H7 (cell line): ENCODE measurements at regions not wholly inside any gene's neighbourhood (a gene's known extent, or its start where the extent isn't known, plus 50 kb on each side); places are given as distances from the start of the nearest gene placed in this dataset.
A peak's percentile ranks its signal among the peaks of the same experiment; 100 is the strongest.

Experiments used
- DNase-seq: peaks from one replicate; pipeline ENCODE4 v3.0.0; 2012
- H3K27me3 ChIP-seq: 2 replicates; pipeline ENCODE4 v1.6.0; 2011; ENCODE audit warnings: mild to moderate bottlenecking, low read length; ENCODE audit not compliant: control insufficient read depth, insufficient read depth
- H3K36me3 ChIP-seq: replicated peaks from 2 replicates; pipeline ENCODE4 v1.5.1; 2011; ENCODE audit warnings: low read length; ENCODE audit not compliant: control insufficient read depth, insufficient read depth
- H3K4me3 ChIP-seq: 2 replicates; pipeline ENCODE4 v1.5.1; 2011; ENCODE audit warnings: low read depth, mild to moderate bottlenecking, control low read depth, low read length, moderate library complexity; ENCODE audit not compliant: insufficient read depth

DNA sequence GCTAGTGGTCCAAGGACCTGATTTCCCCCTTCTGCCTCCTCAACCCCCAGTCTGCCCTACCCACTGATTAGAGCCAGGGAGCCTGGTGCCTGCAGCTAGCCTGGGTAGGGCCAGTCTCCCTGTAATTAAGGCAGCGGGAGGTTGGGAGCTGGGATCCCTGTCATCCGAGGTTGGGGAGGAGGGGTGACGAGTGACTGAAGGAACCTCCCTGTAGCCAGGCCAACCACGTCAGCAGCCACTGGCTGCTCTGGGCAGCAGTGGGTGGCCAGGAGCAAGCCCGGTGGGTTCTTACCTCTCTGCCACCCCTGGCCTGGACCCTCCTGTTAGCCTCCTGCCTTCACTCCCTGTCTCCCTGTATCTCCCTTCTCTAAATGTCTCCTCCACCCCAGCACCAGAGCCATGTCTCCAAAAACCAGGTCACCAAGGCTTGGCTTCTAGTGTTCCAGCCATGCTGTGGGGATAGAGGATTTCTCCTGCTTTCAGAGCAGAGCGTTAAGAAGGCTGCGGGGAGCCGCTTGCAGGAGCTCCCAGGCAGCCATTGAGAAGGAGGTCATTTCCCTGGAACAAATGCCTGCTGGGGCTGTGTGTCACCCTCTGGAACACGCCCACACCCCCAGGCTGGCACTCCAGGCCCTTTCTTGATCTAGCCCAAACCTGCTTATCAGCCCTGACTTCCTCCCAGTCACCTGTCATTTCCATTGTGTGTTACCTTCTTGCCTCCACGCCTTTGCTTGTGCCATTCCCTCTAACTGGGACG is 65.0 kb upstream of the GGTA1 start:
- Histone ChIP-seq H3K27me3 (no peaks in the 10 kb centered on the region), H3K36me3 (no peaks in the 10 kb centered on the region), H3K4me3 (no peak overlapping the region)
- peak; percentile 43 for DNase-seq

DNA sequence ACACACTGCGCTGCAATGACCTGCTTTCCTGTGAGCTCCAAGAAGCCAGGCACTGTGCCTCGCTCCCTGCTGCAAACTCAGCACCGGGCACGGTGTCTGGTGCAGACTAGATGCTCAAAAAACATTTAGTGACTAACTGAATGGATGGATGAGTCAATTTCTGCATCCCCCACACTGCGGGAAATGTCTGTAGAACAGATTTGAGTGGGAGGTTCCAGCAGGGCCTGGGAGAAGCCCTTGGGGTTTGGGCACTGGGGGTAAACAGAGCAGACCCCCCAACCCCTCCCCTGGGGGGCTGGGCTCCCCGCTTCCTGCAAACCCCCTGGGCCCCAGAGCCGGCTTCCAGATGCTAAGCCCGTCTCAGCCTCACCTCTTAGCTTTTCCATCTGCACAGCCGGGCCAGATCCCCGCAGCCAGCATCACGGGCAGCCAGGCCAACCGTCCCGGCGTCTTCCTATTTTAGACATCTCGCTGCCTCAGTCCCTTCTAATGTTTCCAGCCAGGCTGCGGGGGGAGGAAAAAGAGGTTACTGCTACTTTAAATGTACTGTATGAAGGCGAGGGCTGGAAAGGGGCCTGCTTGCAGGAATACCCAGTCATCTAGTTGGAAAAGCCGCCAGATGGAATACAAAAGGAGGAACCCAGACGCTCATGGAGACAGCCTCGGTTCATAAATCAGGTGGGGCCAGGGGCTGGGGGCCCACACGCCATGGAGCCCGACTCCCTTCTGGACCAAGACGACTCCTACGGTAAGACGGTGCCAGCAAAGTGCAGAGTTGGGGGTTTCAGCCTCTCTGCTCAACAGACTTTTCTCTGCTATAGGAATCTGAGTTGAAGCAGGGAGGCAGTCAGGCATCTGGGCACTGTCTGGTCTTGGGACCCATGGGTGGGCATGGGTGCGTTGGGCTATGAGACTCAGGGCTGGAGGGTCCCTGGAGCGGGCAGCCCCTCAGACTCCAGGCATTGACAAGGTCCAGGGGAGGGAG is 67.1 kb upstream of the GGTA1 start:
- Histone ChIP-seq H3K4me3 (no peak overlapping the region), H3K27me3 (no peaks in the 10 kb centered on the region), H3K36me3 (no peaks in the 10 kb centered on the region)
- peak; percentile 52 for DNase-seq

DNA sequence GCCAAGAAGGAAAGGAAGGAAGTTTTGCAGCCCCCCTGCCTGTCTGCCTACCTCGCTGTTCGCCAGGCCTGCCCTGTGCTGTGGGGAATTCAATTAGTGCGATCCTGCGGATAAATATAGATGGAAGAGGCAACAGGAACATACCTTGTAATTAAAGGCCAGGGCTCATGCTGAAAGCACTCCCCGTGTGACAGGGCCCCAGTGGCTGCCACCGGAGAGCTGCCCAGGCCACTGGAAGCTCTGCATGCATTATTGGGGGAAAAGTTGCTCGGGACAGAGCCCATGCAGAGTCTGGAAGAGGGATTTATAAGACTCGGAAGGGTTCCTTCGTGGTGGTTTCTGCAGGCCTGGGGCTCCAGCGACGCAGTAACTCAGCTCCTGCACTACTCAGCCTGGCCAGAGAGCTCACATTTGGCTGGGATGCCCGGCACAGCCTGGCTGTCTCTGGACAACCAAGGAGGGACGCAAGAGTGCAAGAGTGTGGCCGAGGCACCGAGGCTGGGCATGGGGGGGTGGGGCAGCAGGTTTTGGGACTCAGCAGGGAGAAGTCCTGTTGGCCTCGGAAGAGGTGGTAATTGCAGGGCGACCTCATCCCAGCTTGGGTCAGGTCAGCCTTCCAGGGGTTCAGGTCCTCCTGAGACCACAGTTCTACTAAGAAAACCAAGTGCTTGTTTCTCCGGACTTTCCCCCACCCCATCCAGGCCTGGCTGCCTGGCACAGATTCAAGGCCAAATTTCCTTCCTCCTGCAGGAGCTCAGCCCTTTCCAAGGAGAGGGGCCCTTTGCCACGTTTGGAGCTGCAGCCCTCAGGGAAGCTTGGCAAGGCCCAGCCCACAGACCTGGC is 68.1 kb upstream of the GGTA1 start:
- Histone ChIP-seq H3K4me3 (no peak overlapping the region), H3K36me3 (no peaks in the 10 kb centered on the region)
- peak; percentile 60 for DNase-seq

DNA sequence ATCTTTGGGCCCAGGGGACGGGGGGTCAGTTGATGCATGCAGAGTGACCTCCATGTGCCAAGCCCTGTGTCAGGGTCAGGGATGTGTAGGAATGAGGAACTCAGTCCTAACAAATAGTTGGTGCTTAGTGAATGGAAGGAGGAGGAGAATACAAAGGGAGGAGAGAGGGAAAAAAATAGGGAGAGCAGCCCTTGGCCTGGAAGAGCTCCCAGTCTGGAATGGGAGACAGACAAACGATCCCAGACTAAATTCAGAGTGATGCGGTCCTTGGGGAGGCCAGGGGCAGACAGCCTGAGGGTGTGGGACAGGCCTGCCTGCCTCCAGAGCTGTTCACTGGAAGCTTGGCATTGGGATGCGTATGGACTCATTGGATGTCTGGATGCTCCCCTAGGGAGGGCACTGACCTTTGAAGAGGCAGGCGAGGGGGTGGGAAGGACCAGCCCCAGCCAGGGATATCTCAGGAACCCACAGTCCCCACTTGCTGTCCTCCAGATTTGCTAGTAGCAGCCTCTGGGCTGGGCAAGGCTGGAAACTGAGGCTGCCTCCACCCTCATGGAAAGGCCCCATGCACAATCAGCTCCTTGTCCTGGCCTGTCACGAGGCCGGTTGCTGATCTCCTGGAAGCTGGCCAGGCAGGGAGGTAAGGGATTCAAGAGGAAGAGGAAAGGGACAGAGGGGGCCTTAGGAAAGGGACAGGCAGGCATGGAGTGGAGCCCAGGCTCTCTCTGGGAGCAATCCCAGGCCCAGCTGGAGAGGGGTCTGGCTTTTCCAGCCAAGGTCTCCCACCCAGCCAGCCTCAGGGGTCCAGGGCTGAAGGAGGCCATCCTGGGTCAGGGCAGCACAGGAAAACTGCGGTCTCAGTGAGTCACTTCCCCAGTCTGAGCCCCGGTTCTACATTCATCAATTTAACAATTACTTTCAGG is 69.0 kb upstream of the GGTA1 start:
- H3K4me3 ChIP-seq: no peak overlapping the region
- peak; percentile 40 for DNase-seq

More for the DNA sequence above, 68.1 kb upstream of the GGTA1 start:
- no peaks in the 10 kb centered on the region for H3K27me3 ChIP-seq

DNA sequence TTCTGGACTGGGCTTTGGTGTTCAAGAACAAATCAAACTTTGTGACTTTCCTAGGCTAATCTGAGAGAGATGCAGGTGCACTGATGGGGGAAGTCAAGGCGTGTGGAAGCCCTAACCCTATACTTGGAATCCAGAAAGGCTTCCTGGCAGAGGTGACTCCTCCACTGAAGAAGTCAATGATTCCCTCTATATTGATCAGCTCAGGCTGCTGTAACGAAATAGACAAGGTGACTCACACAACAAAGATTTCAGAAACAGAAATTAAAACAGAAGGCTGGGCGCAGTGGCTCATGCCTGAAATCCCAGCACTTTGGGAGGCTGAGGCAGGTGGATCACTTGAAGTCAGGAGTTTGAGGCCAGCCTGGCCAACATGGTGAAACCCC is 69.6 kb upstream of the GGTA1 start:
- no peaks in the 10 kb centered on the region for H3K36me3 ChIP-seq
- H3K27me3 ChIP-seq: no peaks in the 10 kb centered on the region
- DNase-seq: no peak
- no peak overlapping the region for H3K4me3 ChIP-seq

More for the DNA sequence above, 69.0 kb upstream of the GGTA1 start:
- Histone ChIP-seq H3K36me3 (no peaks in the 10 kb centered on the region), H3K27me3 (no peaks in the 10 kb centered on the region)

DNA sequence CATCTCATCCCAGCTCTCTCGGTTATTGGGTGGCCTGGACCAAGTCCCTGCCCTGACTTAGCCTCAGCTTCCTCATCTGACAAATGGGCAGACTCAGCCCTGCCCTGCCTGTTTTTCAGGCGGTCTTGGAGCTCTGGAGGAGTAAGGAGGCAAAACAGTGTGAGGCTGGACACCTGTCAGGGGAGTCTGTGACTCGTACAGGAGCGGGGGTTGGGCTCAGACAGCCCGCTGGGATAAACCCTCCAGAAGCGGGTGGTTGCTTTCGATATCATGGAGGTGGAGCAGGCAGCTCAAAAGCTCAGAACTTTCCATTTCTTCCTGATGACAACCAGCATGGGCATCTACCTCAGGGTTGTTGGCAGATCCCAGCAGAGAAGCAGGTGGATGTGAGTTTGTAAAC is 72.9 kb upstream of the GGTA1 start:
- H3K4me3 ChIP-seq: no peak overlapping the region
- no peak for DNase-seq
- H3K36me3 ChIP-seq: no peaks in the 10 kb centered on the region

DNA sequence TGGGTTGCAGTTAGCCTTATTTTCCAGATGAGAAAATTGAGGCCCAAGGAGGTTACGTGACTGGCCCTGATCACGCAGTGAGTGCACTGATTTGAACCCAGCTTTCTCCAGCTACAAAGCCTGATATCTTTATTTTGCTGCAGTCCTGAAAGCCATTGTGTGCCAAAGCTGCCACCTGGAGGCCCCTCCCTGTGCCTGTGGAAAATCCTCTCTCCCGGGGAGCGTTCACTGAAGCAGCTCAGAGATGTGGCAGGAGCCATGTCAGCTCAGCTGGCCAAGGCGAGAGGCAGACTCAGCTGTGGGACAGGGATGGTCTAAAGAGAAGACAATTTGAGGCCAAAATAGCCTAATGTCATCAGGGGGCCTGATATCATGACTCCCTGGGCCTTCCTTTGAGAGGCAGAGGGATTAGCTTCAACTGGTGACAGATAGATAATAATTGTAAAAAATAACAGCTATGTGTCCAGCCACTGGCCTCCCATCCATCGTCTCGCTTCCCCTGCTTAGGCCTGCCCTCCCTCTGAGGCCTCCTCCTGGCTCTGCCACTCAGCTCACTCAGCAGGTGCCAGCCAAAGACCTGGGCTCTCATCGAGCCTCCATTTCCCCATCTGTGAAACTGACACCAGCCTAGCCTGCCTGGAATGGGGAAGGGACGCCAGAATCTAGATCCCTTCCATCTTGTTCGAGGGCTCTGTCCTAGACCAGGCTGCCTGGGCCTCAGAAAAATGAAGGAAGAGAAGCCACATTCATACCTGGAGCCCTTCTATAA is 74.3 kb upstream of the GGTA1 start:
- H3K36me3 ChIP-seq: no peaks in the 10 kb centered on the region

More for the DNA sequence above, 72.9 kb upstream of the GGTA1 start:
- no peaks in the 10 kb centered on the region for H3K27me3 ChIP-seq

DNA sequence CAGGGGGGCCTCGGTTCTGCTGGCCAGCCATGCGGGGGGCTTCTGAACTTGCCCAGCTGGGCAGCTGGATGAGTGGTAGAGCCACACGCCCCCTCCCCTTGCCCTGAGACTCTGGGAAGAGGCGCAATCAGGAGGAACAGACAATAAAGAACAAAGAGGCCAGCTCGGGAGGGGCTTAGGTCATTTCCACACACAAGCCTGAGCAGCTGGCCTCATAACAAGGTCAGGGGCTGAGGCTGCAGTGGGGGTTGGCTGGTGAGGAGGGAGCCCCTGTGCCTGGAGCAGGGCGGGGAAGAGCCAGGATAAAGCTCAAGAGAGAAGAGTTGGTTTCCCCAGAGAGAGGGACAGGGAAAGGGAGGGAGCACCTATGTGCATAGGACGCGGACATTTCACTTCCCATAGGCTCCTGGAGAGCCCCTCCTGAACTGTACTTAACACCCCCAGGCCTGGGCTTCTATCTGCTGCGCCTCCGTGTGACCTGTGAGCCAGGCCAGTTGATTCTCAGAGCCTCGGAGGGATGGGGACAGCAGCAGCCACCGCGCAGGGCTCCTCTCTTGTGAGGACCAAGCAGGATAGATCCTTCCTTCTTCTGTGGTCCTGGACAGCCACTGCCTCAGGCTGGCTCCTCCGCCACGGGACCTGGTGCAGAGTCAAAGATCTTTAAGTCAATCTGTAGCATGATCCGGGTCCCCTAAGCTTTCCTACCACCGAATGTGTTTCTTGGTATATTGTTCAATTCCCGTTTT is 75.3 kb upstream of the GGTA1 start:
- DNase-seq: peak; percentile 56
- no peak overlapping the region for H3K4me3 ChIP-seq
- no peaks in the 10 kb centered on the region for H3K27me3 ChIP-seq
- no peaks in the 10 kb centered on the region for H3K36me3 ChIP-seq

More for the DNA sequence above, 74.3 kb upstream of the GGTA1 start:
- Histone ChIP-seq H3K4me3 (no peak overlapping the region), H3K27me3 (no peaks in the 10 kb centered on the region)
- peak; percentile 51 for DNase-seq

DNA sequence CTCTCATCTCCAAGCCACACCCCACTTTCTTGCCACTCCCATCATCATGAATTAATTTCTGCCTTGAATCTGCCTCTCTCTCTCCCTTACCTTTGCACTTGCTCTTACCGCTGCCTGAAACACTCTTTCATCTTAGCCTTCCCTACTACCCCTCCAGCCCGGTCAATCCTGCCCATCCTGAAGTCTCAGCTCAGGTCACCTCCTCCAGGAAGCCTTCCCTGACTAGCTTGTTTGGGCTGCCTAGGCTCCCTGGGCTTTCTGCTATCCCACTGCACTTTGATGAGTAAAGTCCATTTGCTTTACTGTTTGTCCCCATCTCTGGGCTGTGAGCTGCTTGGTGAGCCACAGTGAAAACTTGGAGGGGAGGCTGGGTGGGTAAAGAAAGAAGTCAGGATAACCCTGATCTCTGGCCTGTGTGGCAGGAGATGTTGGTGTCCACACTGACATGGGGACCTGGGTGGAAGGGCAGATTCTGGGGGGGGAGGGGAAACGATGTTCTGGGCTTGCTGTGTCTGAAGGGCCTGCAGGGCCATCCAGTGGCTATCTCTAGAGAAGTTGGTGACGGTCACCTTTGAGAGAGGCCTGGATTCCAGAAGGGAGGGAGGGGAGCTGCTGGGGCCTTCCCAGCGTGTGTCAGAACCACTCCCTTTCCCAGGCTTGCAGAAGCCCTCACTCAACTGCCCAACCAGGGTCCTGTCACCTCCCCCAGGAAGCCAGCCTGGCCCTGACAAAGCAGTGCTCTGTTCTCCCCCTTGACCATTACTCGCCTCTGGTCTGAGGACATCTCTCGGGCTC is 75.0 kb upstream of the DAB2IP start:
- Histone ChIP-seq H3K4me3 (no peak overlapping the region), H3K36me3 (no peaks in the 10 kb centered on the region), H3K27me3 (no peaks in the 10 kb centered on the region)
- DNase-seq: peak; percentile 46

DNA sequence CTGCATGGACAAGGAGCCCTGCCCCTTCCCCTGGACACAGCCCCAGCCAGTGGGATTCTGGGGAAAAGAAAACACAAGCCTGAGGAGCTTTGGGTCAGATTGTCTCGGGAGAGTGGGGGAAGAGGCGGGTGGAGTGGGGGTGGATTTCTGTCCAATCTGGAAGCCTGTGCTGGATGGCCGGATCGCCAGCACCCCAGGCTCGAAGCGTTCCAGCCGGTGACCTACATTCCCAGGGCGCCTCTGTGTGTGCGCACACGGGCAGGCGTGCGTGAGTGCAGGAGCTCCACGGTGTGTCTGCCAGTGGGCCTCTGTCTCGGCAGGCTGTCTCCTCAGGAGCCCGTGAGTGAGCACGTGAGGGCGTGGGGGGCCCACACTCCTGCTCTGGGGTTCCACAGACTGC is 74.3 kb upstream of the DAB2IP start:
- no peaks in the 10 kb centered on the region for H3K36me3 ChIP-seq
- H3K4me3 ChIP-seq: no peak overlapping the region
- no peak for DNase-seq
- H3K27me3 ChIP-seq: no peaks in the 10 kb centered on the region

DNA sequence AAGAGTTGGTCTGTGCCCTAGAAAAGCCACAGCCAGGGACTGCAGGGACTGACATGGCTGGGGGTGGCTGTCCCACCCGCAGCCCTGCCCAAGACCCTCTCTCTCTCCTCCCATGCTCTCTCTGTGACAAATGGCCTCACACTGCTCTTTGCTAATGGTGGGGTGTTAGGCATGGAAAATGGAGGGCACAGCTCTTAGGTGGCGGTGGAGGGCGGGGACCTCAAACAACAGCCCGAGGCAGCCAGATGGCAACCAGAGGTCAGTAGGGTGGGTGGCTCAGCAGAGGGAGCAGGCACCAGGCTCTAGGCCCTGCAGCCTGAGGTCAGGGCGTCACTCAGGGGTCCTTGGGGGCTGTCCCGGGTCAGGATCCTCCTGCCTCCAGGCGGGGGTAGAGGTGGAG is 73.9 kb upstream of the DAB2IP start:
- Histone ChIP-seq H3K36me3 (no peaks in the 10 kb centered on the region), H3K4me3 (no peak overlapping the region), H3K27me3 (no peaks in the 10 kb centered on the region)
- peak; percentile 46 for DNase-seq
